Heart left ventricle (tissue), 13 donors: ENCODE measurements at regions not wholly inside any gene's neighbourhood (a gene's known extent, or its start where the extent isn't known, plus 50 kb on each side); places are given as distances from the start of the nearest gene placed in this dataset.

Experiments
- POLR2A ChIP-seq, 2 donors: fragments of 450-650 bp; IDR thresholded peaks; one replicate each; pipeline ENCODE4 v1.6.1; 2017; ENCODE audit warnings: antibody characterized with exemption in 2 of 2, mild to moderate bottlenecking in 2 of 2, moderate library complexity in 2 of 2
- TF ChIP-seq, protein P1 (sequence below), 12 donors: fragments of 200-600 bp; sonication (generic) in 4 of 12; IDR thresholded peaks; one replicate each; pipeline versions ENCODE4 v1.5.0 to v1.8.0; 2018 to 2022; ENCODE audit warnings: antibody characterized with exemption in 12 of 12, mild to moderate bottlenecking in 5 of 12
- donor health status: ischemic (EF 13 %, LVEDD 7.1; RV severe dilation, severe dysfunction).
- donor health status: DM: no; HTN: yes; CAD: no.
- donor health status: DM: no; HTN: no; CAD: no.
- donor health status: ischemic (EF 25% LVEDD 6.9; RV normal size, moderate dysfunction).
- donor health status: ischemic (EF 25% LVEDD 5.7; RV mildly dilated, moderate dysfunction).
- donor health status: ischemic (EF 35%, LVEDD 5.7; RV mildly dilated, moderate dysfunction).
- donor health status: nonischemic (EF 11% LVEDD 7.7; RV severe dilation, severe dysfunction).
- donor health status: DM: yes; HTN: yes; CAD: no.
- donor health status: PGD.
- donor health status: ischemic (EF 29% LVEDD 5.4; RV normal size, mild dysfunction).
- donor health status: nonischemic (EF 23%, LVEDD 6.1; RV moderate dilation, normal function).

DNA sequence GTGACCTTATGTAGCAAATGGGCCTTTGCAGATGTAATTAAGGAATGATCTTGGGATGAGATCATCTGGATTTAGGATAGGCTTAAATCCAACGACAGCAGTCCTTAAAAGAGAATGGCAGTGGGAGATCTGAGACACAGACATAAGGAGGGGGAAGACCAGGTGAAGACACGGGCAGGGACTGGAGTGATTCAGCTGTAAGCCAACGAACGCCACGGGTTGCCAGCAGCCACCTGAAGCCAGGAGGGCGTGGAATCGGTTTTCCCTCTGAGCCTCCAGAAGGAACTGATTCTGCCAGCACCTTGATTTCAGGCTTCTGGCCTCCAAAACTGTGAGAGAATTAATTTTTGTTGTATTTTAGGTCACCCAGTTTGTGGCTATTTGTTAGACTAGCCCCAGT lies 218.6 kb upstream of the ANKRD55 start:
- TF ChIP-seq POLR2A (IDR thresholded peaks at IDR 0.05) = no peak
- TF ChIP-seq, protein P1, sequence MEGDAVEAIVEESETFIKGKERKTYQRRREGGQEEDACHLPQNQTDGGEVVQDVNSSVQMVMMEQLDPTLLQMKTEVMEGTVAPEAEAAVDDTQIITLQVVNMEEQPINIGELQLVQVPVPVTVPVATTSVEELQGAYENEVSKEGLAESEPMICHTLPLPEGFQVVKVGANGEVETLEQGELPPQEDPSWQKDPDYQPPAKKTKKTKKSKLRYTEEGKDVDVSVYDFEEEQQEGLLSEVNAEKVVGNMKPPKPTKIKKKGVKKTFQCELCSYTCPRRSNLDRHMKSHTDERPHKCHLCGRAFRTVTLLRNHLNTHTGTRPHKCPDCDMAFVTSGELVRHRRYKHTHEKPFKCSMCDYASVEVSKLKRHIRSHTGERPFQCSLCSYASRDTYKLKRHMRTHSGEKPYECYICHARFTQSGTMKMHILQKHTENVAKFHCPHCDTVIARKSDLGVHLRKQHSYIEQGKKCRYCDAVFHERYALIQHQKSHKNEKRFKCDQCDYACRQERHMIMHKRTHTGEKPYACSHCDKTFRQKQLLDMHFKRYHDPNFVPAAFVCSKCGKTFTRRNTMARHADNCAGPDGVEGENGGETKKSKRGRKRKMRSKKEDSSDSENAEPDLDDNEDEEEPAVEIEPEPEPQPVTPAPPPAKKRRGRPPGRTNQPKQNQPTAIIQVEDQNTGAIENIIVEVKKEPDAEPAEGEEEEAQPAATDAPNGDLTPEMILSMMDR (IDR thresholded peaks at IDR 0.05) = no peak
